ENCODE measurements at regions not wholly inside any gene's neighbourhood (a gene's known extent, or its start where the extent isn't known, plus 50 kb on each side); places are given as distances from the start of the nearest gene placed in this dataset.

GRCh38 chr7:86328801-86329433 lies 314.8 kb upstream of the GRM3 start:
- no peak overlapping the region for H3K9ac ChIP-seq (ENCODE audit: low read length)
- no peaks in the 10 kb centered on the region for H3K36me3 ChIP-seq (ENCODE audit: insufficient read depth, low read length)
- no peaks in the 10 kb centered on the region for H3K79me2 ChIP-seq (replicated peaks; ENCODE audit: insufficient read depth, low read length)
- no peaks in the 10 kb centered on the region for H3F3A ChIP-seq (ENCODE audit: insufficient read depth, low read length, poor library complexity, severe bottlenecking)
- TF ChIP-seq EP300 (conservative IDR thresholded peaks at IDR 0.05; ENCODE audit: poor library complexity, severe bottlenecking): no peak
- no peak for TF ChIP-seq EZH2 (IDR thresholded peaks at IDR 0.05; ENCODE audit: borderline replicate concordance, insufficient read depth, low read length, poor library complexity, severe bottlenecking)
- TF ChIP-seq MXI1 (conservative IDR thresholded peaks at IDR 0.05; ENCODE audit: poor library complexity, severe bottlenecking): no peak
- TF ChIP-seq POLR2AphosphoS5 (IDR thresholded peaks at IDR 0.05): no peak
- TF ChIP-seq SMC3 (conservative IDR thresholded peaks at IDR 0.05; ENCODE audit: poor library complexity): no peak
- H3K4me2 ChIP-seq (ENCODE audit: low read length): no peak overlapping the region
- no peaks in the 10 kb centered on the region for H3K27me3 ChIP-seq (ENCODE audit: insufficient read depth, low read depth, low read length)
- no peaks in the 10 kb centered on the region for H4K20me1 ChIP-seq (ENCODE audit: insufficient read depth)
- H3K9me2 ChIP-seq (ENCODE audit: insufficient read depth, low read length): no peaks in the 10 kb centered on the region
- H2AFZ ChIP-seq (ENCODE audit: low read depth, low read length): no peak overlapping the region
- no peak overlapping the region for H3K4me3 ChIP-seq (ENCODE audit: low read length)
- no peaks in the 10 kb centered on the region for H3K9me3 ChIP-seq (ENCODE audit: low read length)
- H3K27ac ChIP-seq (ENCODE audit: low read length): no peak overlapping the region

DNA sequence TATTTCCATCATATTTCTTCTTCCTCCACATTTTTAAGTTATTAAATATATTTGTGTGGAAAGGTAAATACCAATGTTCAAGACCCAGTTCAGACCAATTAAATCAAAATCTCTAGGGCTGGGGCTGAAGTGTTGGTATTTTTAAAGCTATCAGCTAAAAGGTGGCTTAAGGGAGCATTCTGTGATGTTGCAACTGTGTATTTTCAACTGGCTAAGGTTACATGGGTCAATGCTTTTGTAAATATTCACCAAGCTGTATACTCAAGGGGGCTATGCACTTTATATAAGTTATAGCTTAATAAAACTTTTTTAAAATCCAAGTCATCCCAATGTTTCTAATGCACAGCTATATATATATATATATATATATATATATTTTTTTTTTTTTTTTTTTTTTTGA lies 316.9 kb upstream of the GRM3 start:
- Histone ChIP-seq H3K9ac (ENCODE audit: low read length) (no peak overlapping the region), H3K9me3 (ENCODE audit: low read length) (no peaks in the 10 kb centered on the region), H3K27ac (ENCODE audit: low read length) (no peak overlapping the region), H3F3A (ENCODE audit: insufficient read depth, low read length, poor library complexity, severe bottlenecking) (no peaks in the 10 kb centered on the region), H3K27me3 (ENCODE audit: insufficient read depth, low read depth, low read length) (no peaks in the 10 kb centered on the region), H2AFZ (ENCODE audit: low read depth, low read length) (no peak overlapping the region), H3K4me3 (ENCODE audit: low read length) (no peak overlapping the region), H3K36me3 (ENCODE audit: insufficient read depth, low read length) (no peaks in the 10 kb centered on the region), H3K9me2 (ENCODE audit: insufficient read depth, low read length) (no peaks in the 10 kb centered on the region), H4K20me1 (ENCODE audit: insufficient read depth) (no peaks in the 10 kb centered on the region), H3K4me2 (ENCODE audit: low read length) (no peak overlapping the region), H3K79me2 (replicated peaks; ENCODE audit: insufficient read depth, low read length) (no peaks in the 10 kb centered on the region)
- TF ChIP-seq CTCF (IDR thresholded peaks at IDR 0.05; ENCODE audit: poor library complexity, severe bottlenecking): no peak
- TF ChIP-seq TAF1 (IDR thresholded peaks at IDR 0.05; ENCODE audit: low read depth): no peak
- TF ChIP-seq POLR2AphosphoS5 (IDR thresholded peaks at IDR 0.05): no peak
- no peak for TF ChIP-seq MXI1 (conservative IDR thresholded peaks at IDR 0.05; ENCODE audit: poor library complexity, severe bottlenecking)
- TF ChIP-seq RAD21 (conservative IDR thresholded peaks at IDR 0.05): no peak
- no peak for TF ChIP-seq EP300 (conservative IDR thresholded peaks at IDR 0.05; ENCODE audit: poor library complexity, severe bottlenecking)
- no peak for TF ChIP-seq SMC3 (conservative IDR thresholded peaks at IDR 0.05; ENCODE audit: poor library complexity)
- TF ChIP-seq EZH2 (IDR thresholded peaks at IDR 0.05; ENCODE audit: borderline replicate concordance, insufficient read depth, low read length, poor library complexity, severe bottlenecking): no peak
- no peak for TF ChIP-seq REST (IDR thresholded peaks at IDR 0.05; ENCODE audit: borderline replicate concordance)
